ENCODE measurements at regions not wholly inside any gene's neighbourhood (a gene's known extent, or its start where the extent isn't known, plus 50 kb on each side); places are given as distances from the start of the nearest gene placed in this dataset.

GRCh38 chr6:168905451-168906090 lies 348.1 kb downstream of the THBS2 start:
- DNase-seq, result no peak

- DNase-seq, result no peak
These were observed 349.9 kb downstream of the THBS2 start for GRCh38 chr6:168903613-168904345.

GRCh38 chr6:168902075-168902474 lies 351.6 kb downstream of the THBS2 start:
- no peak for DNase-seq

GRCh38 chr6:168901076-168901475 lies 352.6 kb downstream of the THBS2 start:
- no peak for DNase-seq

- no peak for DNase-seq
These were observed 357.3 kb downstream of the THBS2 start for GRCh38 chr6:168896321-168896720.

GRCh38 chr6:168895102-168895812 lies 358.4 kb downstream of the THBS2 start:
- DNase-seq, result peak; percentile 84 to 91 (median 88)

GRCh38 chr6:168892031-168892430 lies 361.6 kb downstream of the THBS2 start:
- DNase-seq, result no peak

GRCh38 chr6:168890981-168891365 lies 362.7 kb downstream of the THBS2 start:
- DNase-seq, result no peak

GRCh38 chr6:168890306-168890980 lies 363.2 kb downstream of the THBS2 start:
- no peak for DNase-seq

- no peak for DNase-seq
These were observed 364.8 kb downstream of the THBS2 start for GRCh38 chr6:168888786-168889345.

GRCh38 chr6:168888102-168888501 lies 365.5 kb downstream of the THBS2 start:
- no peak for DNase-seq

GRCh38 chr6:168887621-168888020 lies 366.0 kb downstream of the THBS2 start:
- no peak for DNase-seq

- no peak for DNase-seq
These were observed 366.7 kb downstream of the THBS2 start for GRCh38 chr6:168886964-168887363.

- no peak for DNase-seq
These were observed 367.6 kb downstream of the THBS2 start for GRCh38 chr6:168885751-168886742.

- no peak for DNase-seq
These were observed 368.4 kb downstream of the THBS2 start for GRCh38 chr6:168885196-168885595.

- peak; percentile 68 to 88 (median 82) for DNase-seq
These were observed 369.0 kb downstream of the THBS2 start for GRCh38 chr6:168884646-168885086.

GRCh38 chr6:168884050-168884645 lies 369.5 kb downstream of the THBS2 start:
- DNase-seq, result no peak

GRCh38 chr6:168883410-168884049 lies 370.1 kb downstream of the THBS2 start:
- DNase-seq, result no peak

GRCh38 chr6:168880271-168880670 lies 373.4 kb downstream of the THBS2 start:
- no peak for DNase-seq

GRCh38 chr6:168877821-168878282 lies 375.8 kb downstream of the THBS2 start:
- DNase-seq, result no peak
